ENCODE measurements at regions not wholly inside any gene's neighbourhood (a gene's known extent, or its start where the extent isn't known, plus 50 kb on each side); places are given as distances from the start of the nearest gene placed in this dataset.

DNA sequence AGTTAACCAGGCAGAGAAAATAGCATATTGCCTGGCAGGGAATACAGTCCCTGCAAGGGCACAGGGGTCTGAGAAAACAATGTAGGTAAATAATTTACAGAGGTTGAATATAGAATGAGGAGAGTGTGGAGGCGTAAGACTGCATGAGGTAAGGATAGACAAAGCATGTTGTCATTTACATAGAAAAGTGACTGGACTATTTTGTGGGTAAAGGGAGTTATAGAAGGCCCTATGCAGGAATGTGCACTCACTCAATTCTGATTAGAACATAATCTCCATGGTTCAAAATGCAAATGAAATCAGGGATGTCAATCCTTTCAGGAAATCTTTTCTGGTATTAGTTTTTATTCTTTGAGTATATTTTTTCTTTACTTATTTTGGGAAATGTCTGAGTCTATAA is 285.7 kb upstream of the SALL1 start:
- no peak overlapping the region for H3K27ac Mint-ChIP-seq
- no peaks in the 10 kb centered on the region for H3K4me1 Mint-ChIP-seq
- peaks cover 4 to 7% (median 5%) of the 10 kb centered on the region in 3 donors for H3K27me3 Mint-ChIP-seq (ENCODE audit: low read depth in 3 of 3)
- no peak for DNase-seq
- H3K36me3 Mint-ChIP-seq, result no peaks in the 10 kb centered on the region
- no peak overlapping the region for H3K4me3 Mint-ChIP-seq
- H3K9me3 Mint-ChIP-seq, result peaks cover 1 to 8% (median 4%) of the 10 kb centered on the region in 6 donors

- DNase-seq, result no peak
- no peak overlapping the region for H3K4me3 Mint-ChIP-seq
- H3K27ac Mint-ChIP-seq, result no peak overlapping the region
- H3K9me3 Mint-ChIP-seq, result peaks cover 2 to 15% (median 5%) of the 10 kb centered on the region in 6 donors
- no peaks in the 10 kb centered on the region for H3K4me1 Mint-ChIP-seq
- peaks cover 0 to 4% (median 0%) of the 10 kb centered on the region in 3 donors for H3K27me3 Mint-ChIP-seq (ENCODE audit: low read depth in 3 of 3)
- no peaks in the 10 kb centered on the region for H3K36me3 Mint-ChIP-seq
These were observed 283.6 kb upstream of the SALL1 start for GRCh38 chr16:51434567-51435198.

DNA sequence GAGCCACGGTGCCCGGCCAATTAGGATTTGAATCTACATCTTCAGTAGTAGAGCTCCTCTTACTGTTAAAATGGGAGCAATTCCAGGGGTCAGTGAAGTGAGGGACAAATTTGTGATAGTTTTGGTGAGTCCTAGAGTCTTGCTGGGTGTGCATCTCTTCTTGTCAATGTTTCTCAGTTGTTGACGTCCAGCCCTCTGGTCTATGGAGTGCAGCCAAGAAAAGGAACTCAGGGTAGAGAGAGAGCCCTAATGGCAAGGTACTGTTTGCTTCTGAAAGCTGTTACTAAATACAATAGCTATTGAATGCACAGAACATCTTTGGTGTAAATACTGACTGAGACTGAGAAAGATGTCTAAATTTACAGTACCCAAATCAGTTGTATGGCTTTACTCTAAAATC is 282.5 kb upstream of the SALL1 start:
- Mint-ChIP-seq H3K36me3 (no peaks in the 10 kb centered on the region), H3K27me3 (ENCODE audit: low read depth in 3 of 3) (peaks cover 0 to 2% (median 2%) of the 10 kb centered on the region in 3 donors), H3K9me3 (peaks cover 0 to 25% (median 6%) of the 10 kb centered on the region in 6 donors), H3K4me1 (no peaks in the 10 kb centered on the region), H3K4me3 (no peak overlapping the region), H3K27ac (no peak overlapping the region)
- no peak for DNase-seq

DNA sequence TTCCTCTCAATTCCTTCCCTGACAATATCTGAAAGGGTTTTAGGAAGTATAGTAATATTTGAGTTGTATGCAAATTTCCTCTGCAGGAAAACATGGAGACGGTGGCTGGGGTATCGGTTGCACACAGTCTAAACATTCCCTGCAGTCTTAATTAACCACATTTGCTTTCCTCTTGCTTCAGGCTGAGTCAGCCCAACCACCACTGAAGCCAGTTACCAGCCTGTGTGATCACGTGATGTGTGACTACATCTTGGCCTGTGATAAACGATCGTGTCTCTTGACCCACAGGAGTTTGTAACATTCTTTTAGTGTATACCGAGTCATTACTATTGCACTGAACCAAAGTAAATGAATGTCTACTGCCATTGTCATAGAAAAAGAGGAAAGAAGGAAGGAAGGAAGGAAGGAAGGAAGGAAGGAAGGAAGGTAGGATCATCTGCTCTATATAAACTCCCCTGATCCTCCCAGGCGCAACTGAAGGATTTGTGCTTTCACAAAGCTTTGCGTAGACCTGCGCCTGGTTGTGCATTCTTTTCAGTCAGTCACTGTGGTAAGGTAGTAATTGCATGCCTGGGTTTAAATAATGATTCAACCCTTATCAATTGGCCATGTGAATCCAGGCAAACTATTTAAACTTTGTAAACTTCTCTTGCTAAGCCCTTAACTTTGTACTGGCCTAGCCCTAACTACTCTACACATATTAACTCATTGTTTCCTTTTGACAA is 280.6 kb upstream of the SALL1 start:
- no peaks in the 10 kb centered on the region for H3K4me1 Mint-ChIP-seq

GRCh38 chr16:51430716-51431369 is 279.8 kb upstream of the SALL1 start:
- no peaks in the 10 kb centered on the region for H3K36me3 Mint-ChIP-seq
- no peak for DNase-seq
- peaks cover 0 to 2% (median 2%) of the 10 kb centered on the region in 3 donors for H3K27me3 Mint-ChIP-seq (ENCODE audit: low read depth in 3 of 3)
- no peak overlapping the region for H3K4me3 Mint-ChIP-seq
- H3K27ac Mint-ChIP-seq, result no peak overlapping the region
- H3K9me3 Mint-ChIP-seq, result peaks cover 0 to 25% (median 11%) of the 10 kb centered on the region in 6 donors
- no peaks in the 10 kb centered on the region for H3K4me1 Mint-ChIP-seq

More for the DNA sequence above, 280.6 kb upstream of the SALL1 start:
- Mint-ChIP-seq H3K36me3 (no peaks in the 10 kb centered on the region), H3K9me3 (peaks cover 0 to 25% (median 11%) of the 10 kb centered on the region in 6 donors), H3K27me3 (ENCODE audit: low read depth in 3 of 3) (peaks cover 0 to 2% (median 2%) of the 10 kb centered on the region in 3 donors), H3K27ac (no peak overlapping the region), H3K4me3 (no peak overlapping the region)
- DNase-seq, result no peak

GRCh38 chr16:51429041-51429440 is 278.0 kb upstream of the SALL1 start:
- H3K36me3 Mint-ChIP-seq, result no peaks in the 10 kb centered on the region
- peaks cover 0 to 5% (median 0%) of the 10 kb centered on the region in 3 donors for H3K27me3 Mint-ChIP-seq (ENCODE audit: low read depth in 3 of 3)
- no peaks in the 10 kb centered on the region for H3K4me1 Mint-ChIP-seq
- no peak overlapping the region for H3K27ac Mint-ChIP-seq
- no peak for DNase-seq
- no peak overlapping the region for H3K4me3 Mint-ChIP-seq
- peaks cover 0 to 18% (median 12%) of the 10 kb centered on the region in 6 donors for H3K9me3 Mint-ChIP-seq

GRCh38 chr16:51427085-51427484 is 276.0 kb upstream of the SALL1 start:
- no peak overlapping the region for H3K27ac Mint-ChIP-seq
- H3K36me3 Mint-ChIP-seq, result no peaks in the 10 kb centered on the region
- peaks cover 0 to 5% (median 0%) of the 10 kb centered on the region in 3 donors for H3K27me3 Mint-ChIP-seq (ENCODE audit: low read depth in 3 of 3)
- no peak for DNase-seq
- peaks cover 0 to 18% (median 12%) of the 10 kb centered on the region in 6 donors for H3K9me3 Mint-ChIP-seq
- H3K4me3 Mint-ChIP-seq, result no peak overlapping the region
- no peaks in the 10 kb centered on the region for H3K4me1 Mint-ChIP-seq

- peaks cover 0 to 20% (median 11%) of the 10 kb centered on the region in 6 donors for H3K9me3 Mint-ChIP-seq
- H3K4me1 Mint-ChIP-seq, result no peaks in the 10 kb centered on the region
- DNase-seq, result no peak
- H3K4me3 Mint-ChIP-seq, result no peak overlapping the region
- H3K27me3 Mint-ChIP-seq (ENCODE audit: low read depth in 3 of 3), result peaks cover 0 to 5% (median 0%) of the 10 kb centered on the region in 3 donors
- H3K27ac Mint-ChIP-seq, result no peak overlapping the region
- H3K36me3 Mint-ChIP-seq, result no peaks in the 10 kb centered on the region
These were observed 275.2 kb upstream of the SALL1 start for GRCh38 chr16:51426276-51426675.

DNA sequence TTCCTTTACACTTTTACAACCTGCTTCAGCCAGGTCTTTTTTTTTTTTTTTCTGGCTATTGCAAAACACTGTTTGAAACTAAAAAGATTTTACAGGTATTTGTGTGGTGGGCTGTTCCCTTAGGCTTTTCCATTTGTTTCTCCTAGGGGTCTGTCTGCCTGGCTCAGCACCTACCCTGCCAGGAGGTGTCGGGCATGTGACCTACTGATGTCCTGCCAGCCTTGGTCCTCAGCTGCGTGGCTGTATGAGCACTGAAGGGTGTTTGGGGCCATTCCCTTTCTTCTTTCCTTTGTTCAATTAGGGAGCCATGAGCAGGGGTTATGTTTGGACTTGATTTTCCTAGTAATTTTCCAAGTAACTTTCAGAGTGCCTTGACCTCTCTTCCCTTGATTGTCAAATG is 269.2 kb upstream of the SALL1 start:
- no peak overlapping the region for H3K27ac Mint-ChIP-seq
- H3K9me3 Mint-ChIP-seq, result peaks cover 0 to 13% (median 3%) of the 10 kb centered on the region in 6 donors
- H3K4me3 Mint-ChIP-seq, result no peak overlapping the region
- no peaks in the 10 kb centered on the region for H3K36me3 Mint-ChIP-seq
- no peaks in the 10 kb centered on the region for H3K27me3 Mint-ChIP-seq (ENCODE audit: low read depth in 3 of 3)
- no peak for DNase-seq
- H3K4me1 Mint-ChIP-seq, result no peaks in the 10 kb centered on the region

GRCh38 chr16:51419768-51420167 is 268.7 kb upstream of the SALL1 start:
- H3K4me1 Mint-ChIP-seq, result no peaks in the 10 kb centered on the region
- H3K9me3 Mint-ChIP-seq, result peaks cover 0 to 13% (median 3%) of the 10 kb centered on the region in 6 donors
- DNase-seq, result no peak
- no peak overlapping the region for H3K27ac Mint-ChIP-seq
- no peaks in the 10 kb centered on the region for H3K27me3 Mint-ChIP-seq (ENCODE audit: low read depth in 3 of 3)
- H3K4me3 Mint-ChIP-seq, result no peak overlapping the region
- H3K36me3 Mint-ChIP-seq, result no peaks in the 10 kb centered on the region

DNA sequence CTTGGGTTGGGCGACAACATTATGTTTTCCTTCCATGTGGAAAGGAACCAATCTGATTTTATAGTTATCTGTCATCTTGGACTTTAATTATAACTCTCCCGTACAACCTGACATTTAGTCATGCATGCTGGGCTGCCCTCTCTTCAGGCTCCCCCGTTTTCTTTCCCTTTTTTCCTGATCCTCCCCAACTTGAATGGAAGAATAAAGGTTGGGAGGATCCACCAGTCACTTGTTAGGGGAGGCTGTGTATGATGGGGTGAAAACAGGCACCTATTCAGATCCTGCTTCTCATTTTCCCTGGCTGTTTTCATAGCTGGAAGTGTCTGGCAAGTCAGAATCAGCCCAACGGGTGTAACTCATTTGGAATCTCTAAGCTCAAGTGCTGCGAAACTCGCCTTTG is 267.2 kb upstream of the SALL1 start:
- no peaks in the 10 kb centered on the region for H3K27me3 Mint-ChIP-seq (ENCODE audit: low read depth in 3 of 3)
- H3K9me3 Mint-ChIP-seq, result peaks cover 0 to 13% (median 3%) of the 10 kb centered on the region in 6 donors
- no peaks in the 10 kb centered on the region for H3K36me3 Mint-ChIP-seq
- H3K4me1 Mint-ChIP-seq, result no peaks in the 10 kb centered on the region
- no peak overlapping the region for H3K27ac Mint-ChIP-seq
- DNase-seq, result no peak
- H3K4me3 Mint-ChIP-seq, result no peak overlapping the region

GRCh38 chr16:51416926-51417325 is 265.9 kb upstream of the SALL1 start:
- Mint-ChIP-seq H3K27ac (no peak overlapping the region), H3K4me1 (no peaks in the 10 kb centered on the region), H3K36me3 (no peaks in the 10 kb centered on the region), H3K4me3 (no peak overlapping the region), H3K9me3 (peaks cover 0 to 7% (median 1%) of the 10 kb centered on the region in 6 donors), H3K27me3 (ENCODE audit: low read depth in 3 of 3) (no peaks in the 10 kb centered on the region)
- no peak for DNase-seq

GRCh38 chr16:51410125-51410524 is 259.1 kb upstream of the SALL1 start:
- Mint-ChIP-seq H3K36me3 (no peaks in the 10 kb centered on the region), H3K27ac (no peak overlapping the region), H3K4me3 (no peak overlapping the region), H3K27me3 (ENCODE audit: low read depth in 3 of 3) (peaks cover 0 to 2% (median 2%) of the 10 kb centered on the region in 3 donors), H3K4me1 (no peaks in the 10 kb centered on the region), H3K9me3 (peaks cover 0 to 15% (median 1%) of the 10 kb centered on the region in 6 donors)
- no peak for DNase-seq

DNA sequence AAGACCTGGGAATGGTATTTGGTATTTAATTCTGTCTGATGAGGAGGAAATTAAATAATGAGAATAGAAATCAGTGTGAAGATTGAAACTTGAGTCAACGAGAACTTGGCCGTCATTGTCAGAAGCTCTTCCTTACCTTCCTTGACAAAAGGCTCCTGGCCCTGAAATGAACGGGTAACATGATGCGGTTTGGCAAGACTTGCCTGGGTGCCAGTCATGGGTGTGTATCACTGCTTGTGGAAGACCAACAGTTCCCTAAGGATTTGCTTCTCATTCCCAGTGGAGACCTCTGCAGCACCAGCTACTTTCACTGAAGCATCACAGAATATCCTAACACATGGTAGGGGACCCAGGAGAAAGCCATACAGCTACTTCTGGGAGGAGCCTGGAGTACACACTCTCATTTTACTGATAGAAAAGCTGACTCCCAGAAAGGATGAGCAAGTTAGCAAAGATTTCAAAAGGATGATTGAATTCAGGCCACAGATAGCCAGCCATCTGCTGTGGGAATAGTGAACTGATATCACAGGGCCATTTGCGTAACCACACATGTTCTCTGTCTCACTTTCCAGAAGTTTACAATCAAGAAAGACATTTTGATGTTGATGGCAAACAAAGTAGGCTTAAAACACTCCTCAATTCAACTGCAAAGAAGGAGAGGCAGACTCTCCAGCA is 258.1 kb upstream of the SALL1 start:
- peaks cover 0 to 2% (median 2%) of the 10 kb centered on the region in 3 donors for H3K27me3 Mint-ChIP-seq (ENCODE audit: low read depth in 3 of 3)
- no peak overlapping the region for H3K27ac Mint-ChIP-seq
- H3K4me1 Mint-ChIP-seq, result no peaks in the 10 kb centered on the region
- no peak for DNase-seq
- H3K4me3 Mint-ChIP-seq, result no peak overlapping the region
- H3K9me3 Mint-ChIP-seq, result peaks cover 0 to 15% (median 3%) of the 10 kb centered on the region in 6 donors
- no peaks in the 10 kb centered on the region for H3K36me3 Mint-ChIP-seq

Data from immature natural killer cell (primary cell).